Peyer's patch (tissue), 4 donors: ENCODE measurements at regions not wholly inside any gene's neighbourhood (a gene's known extent, or its start where the extent isn't known, plus 50 kb on each side); places are given as distances from the start of the nearest gene placed in this dataset.

ENCODE experiments used
- CTCF ChIP-seq, 6 experiments: fragments of 450-650 bp in 4 of 6; fragments of 200-600 bp in 2 of 6; sonication (generic) in 1 of 6; IDR thresholded peaks; one replicate each; pipeline ENCODE4 v1.5.1; 2017 to 2019; ENCODE audit warnings: antibody characterized with exemption in 6 of 6, mild to moderate bottlenecking in 3 of 6, moderate library complexity in 1 of 6
- POLR2A ChIP-seq, 2 donors: fragments of 450-650 bp; IDR thresholded peaks; one replicate each; pipeline ENCODE4 v1.5.1; 2017; ENCODE audit warnings: antibody characterized with exemption in 2 of 2, mild to moderate bottlenecking in 2 of 2, moderate library complexity in 2 of 2

DNA sequence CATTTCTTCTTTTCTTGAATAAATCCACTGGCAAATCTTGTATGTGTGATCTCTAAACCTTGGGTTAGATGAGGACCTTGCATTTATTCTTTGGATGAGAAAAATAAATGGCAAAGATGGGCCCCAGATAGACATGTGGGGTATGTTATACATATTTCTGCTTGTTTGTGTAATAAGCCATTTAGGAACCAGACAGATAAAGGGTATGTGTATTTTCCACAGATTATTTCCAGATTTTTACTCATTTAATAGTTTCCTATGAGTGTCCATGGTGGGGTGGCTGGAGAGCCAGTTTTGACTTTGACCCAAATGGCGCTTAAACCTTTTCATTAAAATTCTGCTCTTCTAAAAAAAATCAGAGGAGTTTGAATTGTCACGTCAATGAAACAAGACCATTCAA lies 102.8 kb downstream of the MYCN start:
- TF ChIP-seq CTCF (IDR thresholded peaks at IDR 0.05) (no peak), POLR2A (IDR thresholded peaks at IDR 0.05) (no peak)
